Body of pancreas (tissue), 4 donors: ENCODE measurements at regions not wholly inside any gene's neighbourhood (a gene's known extent, or its start where the extent isn't known, plus 50 kb on each side); places are given as distances from the start of the nearest gene placed in this dataset.
"Not testable (repeated sequence)": the region's sequence is repeated elsewhere in the genome, so short reads cannot be mapped to it uniquely, and the experiment has no call there.

Experiments used
- ATAC-seq: fragments of 150-250 bp; one replicate; pipeline ENCODE4 v1.9.1; 2016
- DNase-seq, 4 donors: peaks; one replicate each; pipeline ENCODE4 v3.0.0-alpha.2; 2019
- H3K27ac ChIP-seq, 4 donors: fragments of 200-600 bp; sonication (generic); 1 replicate in 3 of 4; 2 replicates in 1 of 4; pipeline versions ENCODE4 v1.5.1 to v1.6.1; 2016 to 2019; ENCODE audit warnings: mild to moderate bottlenecking in 1 of 4, mixed read lengths in 1 of 4, moderate library complexity in 1 of 4
- H3K27me3 ChIP-seq, 2 donors: fragments of 200-600 bp; sonication (generic); one replicate each; pipeline ENCODE4 v1.6.0; 2016; ENCODE audit warnings: mild to moderate bottlenecking in 1 of 2
- H3K36me3 ChIP-seq, 2 donors: fragments of 200-600 bp; sonication (generic); replicated peaks in 1 of 2; 2 replicates each; pipeline ENCODE4 v1.5.1; 2016; ENCODE audit warnings: low read depth in 2 of 2; ENCODE audit not compliant: insufficient read depth in 1 of 2
- H3K4me1 ChIP-seq: fragments of 200-600 bp; sonication (generic); one replicate; pipeline ENCODE4 v1.6.0; 2016
- H3K4me3 ChIP-seq, 2 donors: fragments of 200-600 bp; sonication (generic); 1 replicate in 1 of 2; 2 replicates in 1 of 2; pipeline ENCODE4 v1.5.1; 2016 to 2019
- H3K9me3 ChIP-seq, 3 donors: fragments of 200-600 bp; sonication (generic); 1 replicate in 2 of 3; 2 replicates in 1 of 3; pipeline ENCODE4 v1.5.1; 2016
- POLR2A ChIP-seq, 3 donors: fragments of 450-650 bp; IDR thresholded peaks; one replicate each; pipeline ENCODE4 v1.6.1; 2016; ENCODE audit warnings: antibody characterized with exemption in 3 of 3, mild to moderate bottlenecking in 2 of 3
- WGBS, 2 donors: methylation state at CpG; one replicate each; pipeline ENCODE4 v1.1.5; 2017; 5-methylcytosine and 5-hydroxymethylcytosine counted together
- intact Hi-C: fragments of 100-400 bp; cut with DNase I; formaldehyde crosslinking; loops from one replicate; pipeline ENCODE4 v1.15.1; 2023
- TF ChIP-seq, protein P1 (sequence below), 7 experiments: fragments of 450-650 bp in 4 of 7; fragments of 200-600 bp in 3 of 7; sonication (generic) in 3 of 7; IDR thresholded peaks; one replicate each; pipeline ENCODE4 v1.5.1; 2016 to 2019; ENCODE audit warnings: antibody characterized with exemption in 7 of 7

DNA sequence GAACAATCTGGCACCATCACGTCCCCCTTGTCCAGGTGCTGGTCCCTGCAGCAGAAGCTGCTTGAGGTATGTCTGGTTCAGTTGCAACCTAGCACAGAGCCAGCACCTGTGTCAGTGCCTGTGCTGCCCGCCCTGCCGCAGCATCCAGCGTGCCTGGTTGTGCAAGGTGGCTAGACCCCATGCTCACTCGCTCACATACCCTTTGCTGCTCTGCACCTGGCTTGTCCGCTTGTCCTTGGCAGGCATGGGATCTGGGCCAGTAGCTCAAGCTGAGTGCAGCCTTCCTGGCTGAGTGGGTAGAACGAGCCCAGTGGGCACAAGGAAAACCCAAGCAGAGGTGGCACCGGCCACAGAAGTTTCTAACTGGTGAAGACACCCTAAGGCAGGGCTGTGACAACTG, 314.6 kb upstream of the KYNU start:
- ATAC-seq (no peak), DNase-seq (no peak)
- no peak for TF ChIP-seq POLR2A (IDR thresholded peaks at IDR 0.05)
- TF ChIP-seq, protein P1, sequence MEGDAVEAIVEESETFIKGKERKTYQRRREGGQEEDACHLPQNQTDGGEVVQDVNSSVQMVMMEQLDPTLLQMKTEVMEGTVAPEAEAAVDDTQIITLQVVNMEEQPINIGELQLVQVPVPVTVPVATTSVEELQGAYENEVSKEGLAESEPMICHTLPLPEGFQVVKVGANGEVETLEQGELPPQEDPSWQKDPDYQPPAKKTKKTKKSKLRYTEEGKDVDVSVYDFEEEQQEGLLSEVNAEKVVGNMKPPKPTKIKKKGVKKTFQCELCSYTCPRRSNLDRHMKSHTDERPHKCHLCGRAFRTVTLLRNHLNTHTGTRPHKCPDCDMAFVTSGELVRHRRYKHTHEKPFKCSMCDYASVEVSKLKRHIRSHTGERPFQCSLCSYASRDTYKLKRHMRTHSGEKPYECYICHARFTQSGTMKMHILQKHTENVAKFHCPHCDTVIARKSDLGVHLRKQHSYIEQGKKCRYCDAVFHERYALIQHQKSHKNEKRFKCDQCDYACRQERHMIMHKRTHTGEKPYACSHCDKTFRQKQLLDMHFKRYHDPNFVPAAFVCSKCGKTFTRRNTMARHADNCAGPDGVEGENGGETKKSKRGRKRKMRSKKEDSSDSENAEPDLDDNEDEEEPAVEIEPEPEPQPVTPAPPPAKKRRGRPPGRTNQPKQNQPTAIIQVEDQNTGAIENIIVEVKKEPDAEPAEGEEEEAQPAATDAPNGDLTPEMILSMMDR (IDR thresholded peaks at IDR 0.05) = no peak
- H3K9me3 ChIP-seq = no peaks in the 10 kb centered on the region
- 62 to 80% methylated on average over 4 to 8 of the region's 8 CpGs for WGBS, 2 donors
- no peaks in the 10 kb centered on the region for H3K4me1 ChIP-seq
- H3K27ac ChIP-seq = no peak overlapping the region
- no peaks in the 10 kb centered on the region for H3K27me3 ChIP-seq
- intact Hi-C loops = no loop called here
- H3K36me3 ChIP-seq = no peaks in the 10 kb centered on the region
- H3K4me3 ChIP-seq = no peak overlapping the region

DNA sequence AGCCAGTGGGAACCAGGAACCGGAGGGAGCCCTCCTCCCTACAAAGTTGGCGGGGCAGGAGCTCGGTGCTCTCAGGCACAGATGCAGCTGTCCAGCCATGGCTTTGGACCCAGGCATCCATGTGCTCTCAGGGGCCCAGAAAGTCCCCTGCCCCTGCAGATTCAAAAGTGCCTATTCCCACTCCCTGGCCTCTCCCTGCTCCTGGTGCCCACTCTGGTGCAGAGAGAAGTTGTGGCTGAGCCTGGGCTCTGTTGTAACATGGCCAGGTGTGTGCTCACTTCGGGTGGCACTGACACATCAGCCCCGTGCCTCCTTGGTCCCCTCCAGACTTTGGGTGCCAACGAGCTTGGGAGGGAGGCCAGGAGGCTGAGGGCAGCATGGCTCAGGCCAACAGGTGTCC, 315.8 kb upstream of the KYNU start:
- H3K27ac ChIP-seq = no peak overlapping the region
- H3K36me3 ChIP-seq = no peaks in the 10 kb centered on the region
- 60 to 82% methylated on average over 1 to 6 of the region's 6 CpGs for WGBS, 2 donors
- H3K9me3 ChIP-seq = no peaks in the 10 kb centered on the region
- no peaks in the 10 kb centered on the region for H3K27me3 ChIP-seq
- no peak overlapping the region for H3K4me3 ChIP-seq
- no peaks in the 10 kb centered on the region for H3K4me1 ChIP-seq
- no peak for TF ChIP-seq POLR2A (IDR thresholded peaks at IDR 0.05)
- TF ChIP-seq, protein P1 (IDR thresholded peaks at IDR 0.05) = no peak
- intact Hi-C loops = no loop called here
- DNase-seq (no peak), ATAC-seq (no peak)

DNA sequence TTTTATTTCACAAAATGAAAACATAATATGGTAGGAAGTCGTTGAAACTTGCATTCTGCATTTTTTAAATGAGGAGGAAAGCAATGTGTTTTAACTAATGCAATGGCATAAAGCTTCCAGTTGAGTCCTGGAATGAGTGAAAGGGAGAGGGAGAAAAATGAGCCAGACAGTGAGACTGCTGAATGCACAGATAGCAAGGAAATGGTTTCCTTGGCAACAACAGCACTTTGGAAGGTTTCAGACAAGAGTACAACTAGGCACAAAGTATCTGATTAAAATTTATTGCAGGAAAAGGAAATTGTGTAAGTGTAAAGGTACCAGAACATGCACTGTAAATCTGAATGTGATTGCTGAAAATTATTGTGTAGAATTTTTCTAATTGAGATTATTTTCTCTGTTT, 320.1 kb upstream of the KYNU start:
- no peak overlapping the region for H3K4me3 ChIP-seq
- H3K4me1 ChIP-seq = no peaks in the 10 kb centered on the region
- no peaks in the 10 kb centered on the region for H3K27me3 ChIP-seq
- H3K9me3 ChIP-seq = no peaks in the 10 kb centered on the region
- WGBS, 2 donors = 18 to 31% methylated on average over 1 of the region's 1 CpG
- no peaks in the 10 kb centered on the region for H3K36me3 ChIP-seq
- H3K27ac ChIP-seq = no peak overlapping the region
- no peak for TF ChIP-seq POLR2A (IDR thresholded peaks at IDR 0.05)
- TF ChIP-seq, protein P1 (IDR thresholded peaks at IDR 0.05) = no peak
- no peak for ATAC-seq
- intact Hi-C loops = no loop called here
- DNase-seq = no peak

DNA sequence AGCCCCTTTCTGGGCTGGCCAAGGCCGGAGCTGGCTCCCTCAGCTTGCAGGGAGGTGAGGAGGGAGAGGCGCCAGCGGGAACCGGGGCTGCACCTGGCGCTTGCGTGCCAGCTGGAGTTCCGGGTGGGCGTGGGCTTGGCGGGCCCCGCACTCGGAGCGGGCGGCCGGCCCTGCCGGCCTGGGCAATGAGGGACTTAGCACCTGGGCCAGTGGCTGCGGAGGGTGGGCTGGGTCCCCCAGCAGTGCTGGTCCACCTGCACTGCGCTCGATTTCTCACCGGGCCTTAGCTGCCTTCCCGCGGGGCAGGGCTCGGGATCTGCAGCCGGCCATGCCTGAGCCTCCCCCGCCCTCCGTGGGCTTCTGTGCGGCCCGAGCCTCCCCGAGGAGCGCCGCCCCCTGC, 331.5 kb upstream of the KYNU start:
- not testable (repeated sequence) for H3K27me3 ChIP-seq, DNase-seq, H3K27ac ChIP-seq

DNA sequence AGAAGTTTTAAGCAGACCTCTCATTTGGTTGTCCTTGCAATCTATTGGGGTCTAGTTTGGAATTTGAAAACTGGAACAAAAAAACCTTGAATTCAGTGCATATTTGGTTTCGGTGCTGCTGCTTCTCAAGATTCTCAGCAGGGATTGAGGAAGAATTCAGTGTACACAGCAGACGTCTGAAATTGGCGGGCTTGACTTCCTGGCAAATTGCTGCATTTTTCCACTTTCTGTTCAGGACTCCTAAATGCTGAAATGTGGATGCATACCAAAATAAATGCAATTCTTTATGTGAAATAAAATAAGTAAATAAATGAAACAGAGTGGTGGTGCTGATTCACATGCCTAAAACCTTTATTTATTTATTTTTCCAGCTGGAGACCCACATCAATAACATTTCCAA, 332.4 kb upstream of the KYNU start:
- Histone ChIP-seq H3K4me1 (no peaks in the 10 kb centered on the region), H3K27ac (no peak overlapping the region), H3K9me3 (no peaks in the 10 kb centered on the region), H3K4me3 (no peak overlapping the region), H3K27me3 (no peaks in the 10 kb centered on the region), H3K36me3 (no peaks in the 10 kb centered on the region)
- TF ChIP-seq POLR2A (IDR thresholded peaks at IDR 0.05) = no peak
- TF ChIP-seq, protein P1 (IDR thresholded peaks at IDR 0.05) = no peak
- intact Hi-C loops = no loop called here
- ATAC-seq (no peak), DNase-seq (no peak)
- WGBS, 2 donors = 62 to 68% methylated on average over 3 of the region's 3 CpGs

More for the DNA sequence above, 331.5 kb upstream of the KYNU start:
- H3K9me3 ChIP-seq, H3K36me3 ChIP-seq, H3K4me1 ChIP-seq, intact Hi-C loops, H3K4me3 ChIP-seq, ATAC-seq: not testable (repeated sequence)
- WGBS, 2 donors = 87% methylated on average over 7 of the region's 30 CpGs; no CpG with 5 or more reads in 1 of the 2 donors
